ENCODE measurements at regions not wholly inside any gene's neighbourhood (a gene's known extent, or its start where the extent isn't known, plus 50 kb on each side); places are given as distances from the start of the nearest gene placed in this dataset.

DNA sequence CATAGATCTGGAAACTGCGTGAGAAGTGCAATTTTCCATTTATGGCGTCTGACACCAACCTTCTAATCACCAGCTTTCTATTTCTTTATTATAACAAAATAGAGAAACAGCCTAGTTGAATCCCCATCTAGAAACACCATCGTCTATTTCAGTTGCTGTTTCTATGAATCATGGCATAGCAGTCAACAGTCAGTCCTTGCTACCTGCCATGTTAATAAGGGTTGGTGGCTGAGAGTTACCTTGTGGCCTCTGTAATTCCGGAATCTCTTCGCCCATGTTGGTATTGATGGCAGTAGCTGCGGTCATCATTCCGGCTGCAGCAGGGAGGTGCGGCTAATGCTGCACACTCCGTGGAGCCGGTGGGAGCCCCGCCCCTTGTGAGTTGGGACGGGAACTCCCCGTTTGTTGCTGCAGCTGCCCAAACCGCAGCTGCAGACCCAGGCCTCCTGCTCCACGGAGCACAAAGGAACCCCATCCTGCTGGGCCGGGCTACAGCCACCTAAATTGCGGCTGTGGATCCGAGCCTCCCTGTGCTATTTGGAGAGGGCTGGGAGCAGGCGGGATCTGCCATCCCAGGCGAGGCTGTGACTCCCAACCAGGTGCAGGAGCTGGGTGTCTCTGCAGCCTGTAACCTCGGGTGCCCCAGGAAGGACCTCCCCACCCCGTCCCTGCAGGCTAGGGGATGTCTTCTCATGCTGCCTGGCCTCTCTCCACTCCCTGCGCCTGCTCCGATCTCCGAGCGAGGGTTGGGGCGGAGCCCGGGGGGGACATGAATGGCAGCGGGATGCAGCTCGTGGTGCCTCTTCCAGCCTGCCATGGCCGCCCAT lies 115.4 kb upstream of the STK26 start:
- no peak for DNase-seq

- DNase-seq = no peak
Measured at GRCh38 chrX:131910586-131910985, 112.5 kb upstream of the STK26 start.

DNA sequence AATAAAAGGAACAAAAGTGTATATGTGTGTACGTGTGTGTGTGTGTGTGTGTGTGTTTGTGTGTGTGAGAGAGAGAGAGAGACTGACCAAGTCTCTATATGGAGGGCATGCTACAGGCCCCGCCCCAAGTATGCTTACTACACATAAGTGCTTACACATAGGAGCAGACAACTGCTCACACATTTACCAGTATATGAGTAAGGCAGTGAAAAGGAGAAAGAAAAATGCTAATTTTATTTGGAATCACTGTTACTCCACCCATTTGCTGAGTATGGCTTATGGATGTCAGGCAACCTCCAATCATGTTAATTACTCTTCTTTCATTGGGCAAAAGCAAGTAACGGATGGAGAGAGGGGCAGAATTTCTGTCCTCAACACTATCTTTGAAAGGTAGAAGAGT lies 107.6 kb upstream of the STK26 start:
- DNase-seq = no peak

DNA sequence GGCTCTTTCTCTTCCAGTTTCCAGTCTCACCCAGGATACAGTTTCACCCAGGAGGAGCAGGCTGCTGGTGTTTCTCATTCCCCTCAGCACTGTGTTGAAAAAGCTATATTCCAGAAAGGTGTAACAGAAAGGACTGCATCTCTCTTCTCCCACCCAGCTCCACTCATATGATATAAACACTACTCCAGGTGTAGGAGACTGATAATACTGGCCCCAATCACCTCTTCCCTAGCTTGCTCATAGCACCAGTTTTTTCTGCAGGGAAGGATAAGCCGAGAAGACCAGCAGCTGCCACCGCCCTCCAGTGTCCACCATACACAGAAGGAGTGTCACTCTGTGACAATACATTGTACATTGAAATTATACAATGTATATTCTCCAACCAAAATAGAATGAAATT lies 105.5 kb upstream of the STK26 start:
- DNase-seq = no peak

GRCh38 chrX:131918839-131919238 lies 104.3 kb upstream of the STK26 start:
- DNase-seq = no peak

DNA sequence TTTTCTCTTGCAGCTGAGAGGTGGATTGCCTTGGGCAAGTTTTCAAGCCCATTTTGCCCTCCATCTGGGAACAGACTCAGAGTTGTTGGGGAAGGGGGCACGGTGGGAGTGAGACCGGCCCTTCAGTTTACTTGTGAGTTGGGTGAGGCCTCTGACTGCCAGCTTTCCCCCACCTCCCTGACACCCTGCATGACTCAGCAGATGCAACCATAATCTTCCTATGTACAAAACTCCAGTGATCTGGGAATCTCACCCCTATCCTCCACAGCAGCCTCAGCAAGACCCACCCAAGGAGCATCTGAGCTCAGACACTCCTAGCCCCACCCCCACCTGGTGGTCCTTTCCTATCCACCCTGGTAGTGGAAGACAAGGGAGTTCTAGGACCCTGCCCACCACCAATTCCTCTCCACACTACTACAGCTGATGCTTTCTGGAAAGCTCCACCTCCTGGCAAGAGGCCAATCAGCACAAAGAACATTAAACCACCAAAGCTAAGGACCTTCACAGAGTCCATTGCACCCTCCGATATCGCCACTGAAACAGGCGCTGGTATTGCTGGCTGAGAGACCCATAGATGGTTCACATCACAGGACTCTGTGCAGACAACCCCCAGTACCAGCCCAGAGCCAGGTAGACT lies 99.4 kb upstream of the STK26 start:
- no peak for DNase-seq

DNA sequence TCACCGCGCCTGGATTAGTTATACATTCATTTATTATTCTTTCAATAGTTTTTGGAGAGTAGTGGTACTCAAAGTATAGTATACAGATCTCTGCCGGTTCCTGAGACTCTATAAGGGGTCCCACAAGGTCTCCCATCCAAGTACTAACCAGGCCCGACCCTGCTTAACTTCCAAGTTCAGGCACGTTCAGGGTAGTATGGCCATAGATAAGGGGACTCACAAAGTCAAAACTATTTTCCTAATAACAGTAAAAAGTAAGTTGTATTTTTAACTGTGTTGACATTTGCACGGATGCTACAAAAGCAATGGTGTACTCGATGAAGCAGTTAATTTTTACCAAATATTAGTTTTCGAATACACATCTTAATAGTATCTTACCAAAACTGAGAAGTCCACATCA lies 84.4 kb upstream of the STK26 start:
- no peak for DNase-seq

GRCh38 chrX:131942034-131942433 lies 81.1 kb upstream of the STK26 start:
- no peak for DNase-seq

- DNase-seq = peak in 1 of 3 donors; percentile 1
Measured at GRCh38 chrX:131944936-131945902, 77.9 kb upstream of the STK26 start.

DNA sequence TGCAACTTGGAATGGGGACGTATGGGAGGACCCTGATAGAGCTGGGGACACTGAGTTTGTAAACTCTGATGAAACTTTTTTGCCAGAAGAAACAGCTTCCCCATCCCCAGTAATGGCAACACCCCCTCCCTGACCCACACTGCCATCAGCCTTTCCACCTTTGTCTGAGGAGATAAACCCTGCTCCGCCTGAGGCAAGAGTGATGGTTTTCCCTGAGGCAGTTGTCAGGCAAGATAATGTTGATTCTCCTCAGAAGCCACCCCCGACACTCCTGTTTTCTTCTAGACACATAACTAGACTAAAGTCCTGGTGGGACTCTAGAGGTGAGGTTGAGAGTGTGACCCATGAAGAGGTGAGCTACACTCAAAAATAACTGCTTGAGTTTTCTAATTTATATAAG lies 71.9 kb upstream of the STK26 start:
- DNase-seq = no peak

DNA sequence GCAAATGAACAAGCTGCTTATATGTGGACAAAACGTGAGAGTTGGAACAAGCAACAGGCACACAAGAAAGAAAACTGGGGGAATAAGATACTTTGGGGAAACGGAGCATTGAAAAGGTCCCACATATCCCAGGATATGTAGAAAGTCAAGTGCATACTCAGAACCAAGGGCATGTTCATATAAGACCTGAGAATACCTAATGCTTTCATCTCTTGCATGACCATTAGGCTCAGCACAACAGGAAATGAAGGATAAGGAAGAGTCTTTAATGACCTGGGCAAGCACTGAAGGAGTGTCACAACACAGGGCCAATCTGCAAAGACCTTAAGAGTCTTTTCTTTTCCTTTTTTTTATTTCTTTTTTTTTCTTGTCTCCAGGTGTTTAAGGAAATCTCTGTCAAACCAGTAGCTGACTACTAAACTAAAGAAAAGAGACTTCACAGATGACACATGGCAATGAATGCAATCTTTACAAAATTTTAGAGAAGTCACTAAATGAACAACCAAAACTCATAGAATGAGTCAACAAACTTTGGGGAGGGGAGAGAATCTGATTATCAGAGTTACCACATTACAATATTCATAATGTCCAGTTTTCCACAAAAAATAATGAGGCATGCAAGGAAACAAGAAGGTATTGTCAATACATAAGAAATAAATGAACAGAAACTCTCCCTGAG lies 67.9 kb upstream of the STK26 start:
- peak in 1 of 3 donors; percentile 17 for DNase-seq

GRCh38 chrX:131958724-131959123 lies 64.4 kb upstream of the STK26 start:
- DNase-seq = peak in 2 of 3 donors; percentile 14 to 18

DNA sequence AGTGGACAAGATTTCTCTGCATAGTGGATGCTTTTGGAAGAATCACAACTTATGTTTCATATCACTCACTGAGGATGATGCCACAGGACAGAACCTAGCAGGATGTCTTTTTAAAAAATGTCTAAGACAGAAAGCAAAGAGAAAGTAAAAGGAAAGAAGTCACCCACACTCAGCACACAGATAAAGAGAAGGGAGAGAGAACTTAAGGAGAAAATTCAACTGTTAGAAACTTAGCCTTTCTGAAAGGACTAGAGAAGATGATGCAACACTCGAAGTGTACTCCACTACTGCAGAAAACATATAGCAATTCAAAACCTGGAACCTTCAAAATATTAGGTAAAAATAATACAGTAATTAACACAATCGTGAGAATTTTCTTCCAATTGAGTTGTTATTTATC lies 52.8 kb upstream of the STK26 start:
- DNase-seq = no peak
